Ishikawa (cell line): ENCODE measurements at regions not wholly inside any gene's neighbourhood (a gene's known extent, or its start where the extent isn't known, plus 50 kb on each side); places are given as distances from the start of the nearest gene placed in this dataset.

Experiments used
- CEBPB ChIP-seq: IDR thresholded peaks from 2 replicates; pipeline ENCODE4 v1.6.1; 2012
- CREB1 ChIP-seq: IDR thresholded peaks from 2 replicates; pipeline ENCODE4 v1.6.1; 2012; ENCODE audit warnings: low read depth
- EGR1 ChIP-seq: IDR thresholded peaks from 2 replicates; pipeline ENCODE4 v1.6.1; 2012
- EP300 ChIP-seq: IDR thresholded peaks from 2 replicates; pipeline ENCODE4 v1.6.1; 2012; ENCODE audit warnings: borderline replicate concordance
- FOXM1 ChIP-seq: IDR thresholded peaks from 2 replicates; pipeline ENCODE4 v1.6.1; 2012; ENCODE audit warnings: low read depth, borderline replicate concordance
- NFIC ChIP-seq: IDR thresholded peaks from 2 replicates; pipeline ENCODE4 v1.6.1; 2012
- RAD21 ChIP-seq: IDR thresholded peaks from 2 replicates; pipeline ENCODE4 v1.6.1; 2012; ENCODE audit warnings: low read depth
- TAF1 ChIP-seq: IDR thresholded peaks from 2 replicates; pipeline ENCODE4 v1.6.1; 2012; ENCODE audit warnings: low read depth, mild to moderate bottlenecking
- TCF12 ChIP-seq: IDR thresholded peaks from 2 replicates; pipeline ENCODE4 v1.6.1; 2012; ENCODE audit warnings: low read depth
- TEAD4 ChIP-seq: IDR thresholded peaks from 2 replicates; pipeline ENCODE4 v1.6.1; 2012
- USF1 ChIP-seq: IDR thresholded peaks from 2 replicates; pipeline ENCODE4 v1.6.1; 2012
- YY1 ChIP-seq: IDR thresholded peaks from 2 replicates; pipeline ENCODE4 v1.6.1; 2012; ENCODE audit warnings: low read depth
- ZBTB7A ChIP-seq: IDR thresholded peaks from 2 replicates; pipeline ENCODE4 v1.6.1; 2012; ENCODE audit warnings: low read depth
- TF ChIP-seq, protein P1 (sequence below): IDR thresholded peaks from 2 replicates; pipeline ENCODE4 v1.6.1; 2012
- TF ChIP-seq, protein P2 (sequence below): IDR thresholded peaks from 2 replicates; pipeline ENCODE4 v1.6.1; 2012; ENCODE audit warnings: low read depth, mild to moderate bottlenecking

GRCh38 chr12:93102744-93103143 lies 173.6 kb upstream of the EEA1 start:
- TF ChIP-seq EGR1 (no peak), YY1 (no peak), RAD21 (no peak), TAF1 (no peak), TEAD4 (no peak), EP300 (no peak), CEBPB (no peak), NFIC (no peak), ZBTB7A (no peak), USF1 (no peak), FOXM1 (no peak), TCF12 (no peak), CREB1 (no peak)
- TF ChIP-seq, protein P1, sequence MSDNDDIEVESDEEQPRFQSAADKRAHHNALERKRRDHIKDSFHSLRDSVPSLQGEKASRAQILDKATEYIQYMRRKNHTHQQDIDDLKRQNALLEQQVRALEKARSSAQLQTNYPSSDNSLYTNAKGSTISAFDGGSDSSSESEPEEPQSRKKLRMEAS, result no peak
- TF ChIP-seq, protein P2, sequence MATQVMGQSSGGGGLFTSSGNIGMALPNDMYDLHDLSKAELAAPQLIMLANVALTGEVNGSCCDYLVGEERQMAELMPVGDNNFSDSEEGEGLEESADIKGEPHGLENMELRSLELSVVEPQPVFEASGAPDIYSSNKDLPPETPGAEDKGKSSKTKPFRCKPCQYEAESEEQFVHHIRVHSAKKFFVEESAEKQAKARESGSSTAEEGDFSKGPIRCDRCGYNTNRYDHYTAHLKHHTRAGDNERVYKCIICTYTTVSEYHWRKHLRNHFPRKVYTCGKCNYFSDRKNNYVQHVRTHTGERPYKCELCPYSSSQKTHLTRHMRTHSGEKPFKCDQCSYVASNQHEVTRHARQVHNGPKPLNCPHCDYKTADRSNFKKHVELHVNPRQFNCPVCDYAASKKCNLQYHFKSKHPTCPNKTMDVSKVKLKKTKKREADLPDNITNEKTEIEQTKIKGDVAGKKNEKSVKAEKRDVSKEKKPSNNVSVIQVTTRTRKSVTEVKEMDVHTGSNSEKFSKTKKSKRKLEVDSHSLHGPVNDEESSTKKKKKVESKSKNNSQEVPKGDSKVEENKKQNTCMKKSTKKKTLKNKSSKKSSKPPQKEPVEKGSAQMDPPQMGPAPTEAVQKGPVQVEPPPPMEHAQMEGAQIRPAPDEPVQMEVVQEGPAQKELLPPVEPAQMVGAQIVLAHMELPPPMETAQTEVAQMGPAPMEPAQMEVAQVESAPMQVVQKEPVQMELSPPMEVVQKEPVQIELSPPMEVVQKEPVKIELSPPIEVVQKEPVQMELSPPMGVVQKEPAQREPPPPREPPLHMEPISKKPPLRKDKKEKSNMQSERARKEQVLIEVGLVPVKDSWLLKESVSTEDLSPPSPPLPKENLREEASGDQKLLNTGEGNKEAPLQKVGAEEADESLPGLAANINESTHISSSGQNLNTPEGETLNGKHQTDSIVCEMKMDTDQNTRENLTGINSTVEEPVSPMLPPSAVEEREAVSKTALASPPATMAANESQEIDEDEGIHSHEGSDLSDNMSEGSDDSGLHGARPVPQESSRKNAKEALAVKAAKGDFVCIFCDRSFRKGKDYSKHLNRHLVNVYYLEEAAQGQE, result no peak

DNA sequence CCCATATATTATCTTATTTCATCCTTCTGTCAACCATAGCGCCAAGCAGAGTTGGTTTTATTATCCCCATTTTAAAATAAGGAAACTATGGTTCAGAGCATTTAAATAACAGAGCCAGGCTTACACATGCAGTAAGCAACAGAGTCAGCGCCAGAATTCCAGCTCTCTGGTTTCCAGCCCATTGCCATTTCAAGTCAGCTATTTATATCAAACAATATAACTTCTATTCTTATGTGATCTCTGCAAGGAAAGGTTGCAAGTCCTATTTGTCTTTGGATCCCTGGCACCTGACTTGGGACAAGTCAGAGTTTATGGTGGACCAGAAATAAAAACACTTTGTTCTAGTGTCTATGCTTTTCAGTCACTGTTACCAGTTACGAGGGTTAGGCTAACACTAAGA lies 174.1 kb upstream of the EEA1 start:
- TF ChIP-seq TEAD4 (no peak), CEBPB (no peak), CREB1 (no peak)

DNA sequence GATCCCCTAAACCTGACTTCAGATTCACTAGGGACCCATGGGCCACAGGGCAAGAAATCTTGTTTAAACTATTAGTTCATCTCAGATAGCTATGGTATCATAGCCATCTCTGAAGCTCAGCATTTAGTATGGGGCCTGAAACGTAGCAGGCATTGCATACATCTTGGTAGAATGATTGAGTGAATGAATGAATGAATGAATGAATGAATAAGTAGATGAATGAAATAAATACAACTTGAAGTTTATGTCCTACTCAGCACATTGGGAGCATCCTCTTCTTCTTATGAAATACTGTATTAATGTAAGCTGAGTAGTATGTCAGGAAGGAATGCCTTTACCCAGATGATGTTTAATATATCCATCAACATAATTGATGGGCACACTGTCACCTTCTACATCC lies 175.4 kb upstream of the EEA1 start:
- TF ChIP-seq CREB1 (no peak), TCF12 (no peak), TEAD4 (no peak), USF1 (no peak), ZBTB7A (no peak), EP300 (no peak), YY1 (no peak), NFIC (no peak), FOXM1 (no peak), RAD21 (no peak), CEBPB (no peak), TAF1 (no peak), EGR1 (no peak)
- TF ChIP-seq, protein P2, result no peak
- TF ChIP-seq, protein P1, result no peak

- TF ChIP-seq ZBTB7A (no peak), CEBPB (no peak), EGR1 (no peak), FOXM1 (no peak), USF1 (no peak), TEAD4 (no peak), NFIC (no peak), YY1 (no peak), EP300 (no peak)
- TF ChIP-seq, protein P2, result no peak
- TF ChIP-seq, protein P1, result no peak
Observed at GRCh38 chr12:93106910-93107309, 177.8 kb upstream of the EEA1 start.
